Motor neuron (in vitro differentiated cells): ENCODE measurements at regions not wholly inside any gene's neighbourhood (a gene's known extent, or its start where the extent isn't known, plus 50 kb on each side); places are given as distances from the start of the nearest gene placed in this dataset.
"Not testable (repeated sequence)": the region's sequence is repeated elsewhere in the genome, so short reads cannot be mapped to it uniquely, and the experiment has no call there.

Experiments used
- ATAC-seq, 8 experiments: fragments of 200-7000 bp; cut with Tn5 transposase; replicated peaks in 6 of 8; 2 replicates each; pipeline ENCODE4 v1.8.0; 2021; ENCODE audit warnings: mild to moderate bottlenecking in 8 of 8, moderate library complexity in 8 of 8
- H3K27ac ChIP-seq, 2 donors: fragments of 250-450 bp; sonication (Bioruptor Pico); 2 replicates each; pipeline ENCODE4 v1.9.0; 2021; ENCODE audit warnings: antibody characterized with exemption in 2 of 2, mild to moderate bottlenecking in 2 of 2, moderate library complexity in 1 of 2
- H3K4me1 ChIP-seq, 2 donors: fragments of 250-450 bp; sonication (Bioruptor Pico); replicated peaks in 1 of 2; 2 replicates each; pipeline ENCODE4 v1.6.1; 2021; ENCODE audit warnings: antibody characterized with exemption in 2 of 2, mild to moderate bottlenecking in 2 of 2, moderate library complexity in 1 of 2
- H3K4me3 ChIP-seq, 5 donors: fragments of 250-450 bp; sonication (Bioruptor Pico); 2 replicates each; pipeline ENCODE4 v1.9.0; 2021; ENCODE audit warnings: antibody characterized with exemption in 5 of 5, mild to moderate bottlenecking in 5 of 5, moderate library complexity in 4 of 5
- WGBS, 10 experiments: fragments of 450-650 bp; shearing (Covaris generic); methylation state at CpG; one replicate each; pipeline ENCODE4 v1.0.0; 2022; 5-methylcytosine and 5-hydroxymethylcytosine counted together
- in situ Hi-C, 9 experiments: fragments of 400-800 bp; cut with MboI; loops; one replicate each; pipeline ENCODE4 v1.15.0; 2021; ENCODE audit warnings: low sequenced_read_pairs in 9 of 9, low pct_unique_long_range_greater_than_20kb in 2 of 9; ENCODE audit not compliant: unreplicated experiment in 9 of 9

DNA sequence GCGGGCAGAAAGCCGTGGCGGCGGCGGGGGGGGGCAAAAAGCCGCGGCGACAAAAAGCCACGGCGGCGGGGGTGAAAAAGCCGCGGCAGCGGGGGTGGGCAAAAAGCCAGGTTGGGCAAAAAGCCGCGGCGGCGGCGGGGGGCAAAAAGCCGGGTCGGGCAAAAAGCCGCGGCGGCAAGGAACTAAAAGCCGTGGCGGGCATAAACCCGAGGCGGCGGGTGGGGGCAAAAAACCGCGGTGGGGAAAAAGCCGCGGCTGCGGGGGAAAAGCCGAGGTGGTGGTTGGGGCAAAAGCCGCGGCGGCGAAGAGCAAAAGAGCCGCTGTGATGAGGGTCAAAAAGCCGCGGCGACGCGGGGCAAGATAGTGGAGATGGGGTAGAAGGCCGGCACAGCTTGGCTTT is 1834.2 kb downstream of the FOXD4L5 start:
- in situ Hi-C loops, H3K4me1 ChIP-seq, ATAC-seq, H3K4me3 ChIP-seq, H3K27ac ChIP-seq: not testable (repeated sequence)
- WGBS, 10 experiments = no CpG with 5 or more reads among the region's 46 CpGs

GRCh38 chr9:63425123-63425522 is 1859.9 kb downstream of the FOXD4L5 start:
- in situ Hi-C loops, H3K27ac ChIP-seq: not testable (repeated sequence)
- no CpG with 5 or more reads among the region's 3 CpGs for WGBS, 10 experiments

DNA sequence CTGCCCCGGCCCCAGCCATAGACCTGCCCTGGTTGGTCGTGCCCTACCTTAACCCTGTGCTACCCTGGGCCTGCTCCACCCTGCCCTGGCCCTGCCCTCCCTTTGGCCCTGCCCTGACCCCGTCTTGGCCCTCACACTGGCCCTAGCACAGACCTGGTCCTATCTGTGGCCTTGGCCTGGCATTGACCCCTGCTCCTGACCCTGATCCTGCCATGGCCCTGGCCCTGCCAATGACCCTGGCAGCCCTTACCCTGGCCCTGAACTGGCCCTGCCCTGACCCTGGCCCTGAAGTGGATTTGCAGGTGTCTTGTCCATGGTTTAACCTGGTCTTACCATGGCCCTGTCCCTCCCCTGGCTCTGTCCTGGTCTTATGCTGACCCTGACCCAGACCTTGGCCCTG is 1894.1 kb downstream of the FOXD4L5 start:
- WGBS, 10 experiments = no CpG with 5 or more reads among the region's 3 CpGs
- in situ Hi-C loops, H3K4me1 ChIP-seq, H3K4me3 ChIP-seq, H3K27ac ChIP-seq, ATAC-seq: not testable (repeated sequence)

More at GRCh38 chr9:63425123-63425522, 1859.9 kb downstream of the FOXD4L5 start:
- not testable (repeated sequence) for H3K4me1 ChIP-seq, ATAC-seq, H3K4me3 ChIP-seq

- in situ Hi-C loops = not testable (repeated sequence)
These were observed 1899.5 kb downstream of the FOXD4L5 start for GRCh38 chr9:63385479-63385878.

DNA sequence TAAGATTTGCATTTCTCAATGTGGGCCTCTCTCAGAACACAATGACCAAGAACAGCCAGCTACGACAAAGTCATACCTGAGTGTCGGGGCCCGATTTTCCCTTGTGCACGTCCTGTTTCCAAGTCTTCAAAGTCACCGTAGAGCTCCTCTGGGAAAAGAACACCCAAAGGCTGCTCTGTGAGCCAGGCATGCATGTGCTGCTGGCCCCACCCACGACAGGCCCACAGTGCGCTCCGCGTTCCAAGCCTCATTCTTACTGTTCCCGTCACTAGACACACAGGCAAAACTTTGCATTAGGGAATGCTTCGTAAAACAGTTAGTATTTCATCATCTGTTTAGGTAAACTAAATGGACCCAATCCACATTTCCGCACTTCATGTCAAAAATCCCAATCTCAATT is 1905.1 kb downstream of the FOXD4L5 start:
- H3K4me3 ChIP-seq, ATAC-seq, in situ Hi-C loops, H3K4me1 ChIP-seq, H3K27ac ChIP-seq: not testable (repeated sequence)
- no CpG with 5 or more reads among the region's 12 CpGs for WGBS, 10 experiments

More at GRCh38 chr9:63385479-63385878, 1899.5 kb downstream of the FOXD4L5 start:
- ATAC-seq, H3K4me1 ChIP-seq, H3K27ac ChIP-seq: not testable (repeated sequence)
- H3K4me3 ChIP-seq = peak overlapping the region in 1 of 5 donors; percentile 57
- WGBS, 10 experiments = no CpG with 5 or more reads among the region's 28 CpGs

DNA sequence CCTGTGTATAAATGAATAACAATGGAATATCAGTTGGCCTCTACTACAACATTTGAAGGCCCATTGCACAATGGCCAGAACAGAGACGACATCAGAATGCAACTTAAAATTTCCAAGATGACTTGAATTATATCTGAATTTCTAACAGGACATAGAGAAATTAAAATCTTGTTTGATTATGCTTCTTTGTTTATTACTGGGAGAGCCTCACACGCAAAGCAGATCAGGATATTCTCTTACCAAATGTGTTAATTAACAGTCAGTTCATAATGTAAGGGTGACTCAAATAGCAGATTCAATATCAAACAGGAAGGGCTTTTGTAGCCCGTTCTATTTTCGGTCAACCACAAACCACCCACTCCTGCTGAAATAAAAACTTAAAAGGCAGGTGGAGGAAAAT is 1930.8 kb downstream of the FOXD4L5 start:
- WGBS, 10 experiments = no CpG with 5 or more reads among the region's 4 CpGs
- H3K4me3 ChIP-seq, in situ Hi-C loops: not testable (repeated sequence)

DNA sequence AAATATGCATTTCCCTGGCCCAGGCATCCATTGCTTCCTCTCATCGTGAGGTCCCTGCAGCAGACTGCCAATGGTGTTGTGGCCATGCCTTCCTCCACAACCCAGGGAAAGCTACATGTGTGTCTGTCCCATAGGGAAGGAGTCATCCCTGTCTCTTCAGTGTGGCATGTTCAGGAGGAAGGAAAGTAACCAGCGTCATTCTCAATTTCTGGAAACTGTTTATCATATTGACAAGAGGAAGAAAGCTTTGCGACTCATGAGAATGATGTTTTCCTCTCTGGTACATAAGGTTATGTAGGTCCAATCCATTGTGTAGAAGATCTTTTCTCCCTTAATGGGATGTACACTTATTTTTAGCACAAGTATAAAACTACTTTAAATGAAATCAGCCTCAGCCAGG is 1937.7 kb downstream of the FOXD4L5 start:
- H3K4me1 ChIP-seq, in situ Hi-C loops, H3K27ac ChIP-seq, ATAC-seq, H3K4me3 ChIP-seq: not testable (repeated sequence)
- WGBS, 10 experiments = no CpG with 5 or more reads among the region's 3 CpGs

More for the DNA sequence above, 1930.8 kb downstream of the FOXD4L5 start:
- ATAC-seq, H3K27ac ChIP-seq, H3K4me1 ChIP-seq: not testable (repeated sequence)

GRCh38 chr9:63346310-63347048 is 1938.5 kb downstream of the FOXD4L5 start:
- in situ Hi-C loops, ATAC-seq, H3K4me3 ChIP-seq, H3K4me1 ChIP-seq, H3K27ac ChIP-seq: not testable (repeated sequence)
- no CpG with 5 or more reads among the region's 14 CpGs for WGBS, 10 experiments

- ATAC-seq, in situ Hi-C loops, H3K27ac ChIP-seq, H3K4me3 ChIP-seq, H3K4me1 ChIP-seq: not testable (repeated sequence)
- WGBS, 10 experiments = no CpG with 5 or more reads among the region's 5 CpGs
These were observed 1940.6 kb downstream of the FOXD4L5 start for GRCh38 chr9:63344408-63344807.

DNA sequence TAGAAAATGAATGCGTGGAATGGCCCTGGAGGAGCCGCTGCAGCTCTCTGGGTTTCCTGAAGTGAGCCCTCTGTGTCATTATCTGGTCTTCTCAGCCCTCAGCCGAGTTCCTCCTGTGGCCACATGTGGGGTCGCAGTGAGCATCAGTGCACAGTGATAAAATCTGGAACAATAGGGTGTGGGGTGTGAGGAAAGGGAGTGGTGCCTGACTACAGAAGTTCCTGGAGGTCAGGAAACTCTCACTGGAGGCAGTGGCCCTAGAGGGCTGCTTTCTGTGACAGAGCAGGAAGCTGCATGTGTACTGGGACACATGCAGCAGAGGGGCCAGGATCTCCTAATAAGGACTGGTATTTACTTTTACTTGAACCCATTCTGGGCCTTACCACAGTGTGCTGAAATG is 1942.5 kb downstream of the FOXD4L5 start:
- H3K4me3 ChIP-seq, ATAC-seq, H3K4me1 ChIP-seq, H3K27ac ChIP-seq, in situ Hi-C loops: not testable (repeated sequence)
- WGBS, 10 experiments = no CpG with 5 or more reads among the region's 4 CpGs

DNA sequence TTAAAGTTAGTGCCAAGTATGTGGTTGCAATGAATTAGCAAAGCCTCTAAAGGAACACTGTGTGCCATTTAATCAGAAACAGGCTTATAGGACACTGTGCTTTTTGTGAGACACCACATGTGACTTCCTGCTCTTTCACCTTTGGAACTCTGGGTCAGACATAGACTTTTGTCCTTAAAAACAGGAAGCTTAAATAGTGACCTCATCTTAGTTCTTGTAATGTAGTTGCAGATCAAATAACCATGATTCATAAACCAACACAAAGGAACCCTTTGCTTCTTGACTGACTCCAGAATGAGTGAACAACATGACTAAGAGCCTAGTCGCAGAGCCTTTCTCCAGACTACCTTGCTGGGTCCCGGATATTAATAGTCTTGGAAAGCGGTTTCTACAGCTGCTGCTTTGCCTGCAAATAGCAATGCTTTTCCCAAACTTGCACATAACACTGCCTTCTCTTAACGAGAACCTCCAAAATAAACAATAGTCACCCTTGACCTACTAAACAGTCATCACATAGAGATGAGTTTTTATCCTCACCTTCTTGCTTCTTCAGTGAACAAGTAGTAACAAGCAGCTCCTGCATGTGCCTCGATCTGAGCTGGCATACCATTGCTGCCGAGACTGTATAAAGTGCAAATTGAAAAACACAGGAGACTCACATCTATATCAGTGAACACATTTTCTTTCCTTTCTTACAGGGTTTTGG is 1947.0 kb downstream of the FOXD4L5 start:
- H3K27ac ChIP-seq, ATAC-seq, H3K4me3 ChIP-seq, H3K4me1 ChIP-seq, in situ Hi-C loops: not testable (repeated sequence)
- no CpG with 5 or more reads among the region's 6 CpGs for WGBS, 10 experiments

DNA sequence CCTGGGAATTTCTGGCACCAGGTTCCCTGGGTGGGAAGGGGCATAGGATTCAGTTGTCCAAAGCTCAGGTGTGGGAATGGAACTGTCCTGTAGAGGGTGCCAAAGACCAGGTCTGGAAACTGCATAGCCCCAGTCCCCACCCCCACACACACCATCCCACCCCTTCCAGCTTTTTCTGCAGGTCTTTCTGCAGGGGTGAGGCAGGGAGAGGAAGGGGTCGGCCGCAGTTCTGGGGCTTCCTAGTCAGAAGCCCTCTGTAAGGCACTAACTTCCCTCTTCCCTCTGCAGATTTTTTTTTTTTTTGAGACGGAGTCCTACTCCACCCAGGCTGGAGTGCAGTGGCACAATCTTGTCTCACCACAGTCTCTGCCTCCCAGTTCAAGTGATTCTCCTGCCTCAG is 1949.7 kb downstream of the FOXD4L5 start:
- WGBS, 10 experiments = no CpG with 5 or more reads among the region's 3 CpGs
- H3K4me3 ChIP-seq, H3K4me1 ChIP-seq, H3K27ac ChIP-seq, ATAC-seq, in situ Hi-C loops: not testable (repeated sequence)

GRCh38 chr9:63334187-63334586 is 1950.8 kb downstream of the FOXD4L5 start:
- H3K27ac ChIP-seq, ATAC-seq, H3K4me3 ChIP-seq, in situ Hi-C loops, H3K4me1 ChIP-seq: not testable (repeated sequence)
- WGBS, 10 experiments = no CpG with 5 or more reads among the region's 4 CpGs

DNA sequence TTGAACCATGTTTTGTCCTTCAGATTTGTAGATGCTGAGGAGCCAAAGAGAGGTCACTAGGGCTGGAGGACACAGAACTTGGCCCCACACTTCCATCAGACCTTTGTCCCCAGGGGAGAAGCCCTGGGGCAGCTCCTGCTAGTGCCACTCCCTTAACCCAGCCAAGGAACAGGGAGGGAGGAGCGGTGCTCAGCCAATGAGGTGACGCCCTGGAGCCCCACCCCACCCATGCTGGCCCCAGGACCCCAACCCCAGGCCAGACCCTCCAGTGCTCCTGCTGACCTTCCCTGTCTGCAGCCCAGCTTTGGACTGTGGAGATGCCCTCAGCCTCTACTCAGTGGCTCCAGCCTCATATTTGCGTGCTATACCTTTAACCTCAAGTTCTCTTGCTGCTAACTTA is 1951.9 kb downstream of the FOXD4L5 start:
- H3K27ac ChIP-seq, H3K4me3 ChIP-seq, ATAC-seq, H3K4me1 ChIP-seq, in situ Hi-C loops: not testable (repeated sequence)
- no CpG with 5 or more reads among the region's 3 CpGs for WGBS, 10 experiments
